ENCODE measurements at regions not wholly inside any gene's neighbourhood (a gene's known extent, or its start where the extent isn't known, plus 50 kb on each side); places are given as distances from the start of the nearest gene placed in this dataset.
A peak's percentile ranks its signal among the peaks of the same experiment; 100 is the strongest.

GRCh38 chr9:79279356-79279755, 292.4 kb upstream of the TLE4 start:
- Histone ChIP-seq H3K9ac (no peak overlapping the region), H3K27me3 (replicated peaks; ENCODE audit: insufficient read depth) (no peaks in the 10 kb centered on the region), H3F3A (ENCODE audit: insufficient read depth) (no peaks in the 10 kb centered on the region), H2AFZ (no peak overlapping the region), H3K9me2 (ENCODE audit: insufficient read depth) (no peaks in the 10 kb centered on the region), H3K4me2 (ENCODE audit: unreplicated experiment) (no peak overlapping the region), H4K20me1 (ENCODE audit: insufficient read depth) (no peaks in the 10 kb centered on the region), H3K36me3 (ENCODE audit: low read depth) (no peaks in the 10 kb centered on the region), H3K9me3 (ENCODE audit: low read depth) (no peaks in the 10 kb centered on the region), H3K4me3 (no peak overlapping the region), H3K4me1 (ENCODE audit: insufficient read depth) (no peaks in the 10 kb centered on the region), H3K27ac (no peak overlapping the region), H3K79me2 (ENCODE audit: insufficient read depth) (no peaks in the 10 kb centered on the region)
- WGBS, 2 experiments (ENCODE audit: low coverage in 1 of 2, low lambda C conversion rate in 2 of 2, missing lambda C conversion rate in 2 of 2) = 50 to 64% methylated on average over 1 of the region's 1 CpG
- TF ChIP-seq EZH2 (IDR thresholded peaks at IDR 0.05; ENCODE audit: insufficient read depth, poor library complexity, severe bottlenecking) = no peak
- TF ChIP-seq EZH2phosphoT487 (IDR thresholded peaks at IDR 0.05; ENCODE audit: insufficient read depth, low read depth) = no peak
- no peak for DNase-seq
- in situ Hi-C loops (cut with MboI) = no loop called here

- WGBS, 2 experiments (ENCODE audit: low coverage in 1 of 2, low lambda C conversion rate in 2 of 2, missing lambda C conversion rate in 2 of 2) = 64 to 69% methylated on average over 4 of the region's 4 CpGs
- Histone ChIP-seq H3K4me2 (ENCODE audit: unreplicated experiment) (no peak overlapping the region), H3K4me1 (ENCODE audit: insufficient read depth) (no peaks in the 10 kb centered on the region), H3K79me2 (ENCODE audit: insufficient read depth) (no peaks in the 10 kb centered on the region), H3K9me3 (ENCODE audit: low read depth) (no peaks in the 10 kb centered on the region), H3K27ac (no peak overlapping the region), H2AFZ (no peak overlapping the region), H3K4me3 (no peak overlapping the region), H4K20me1 (ENCODE audit: insufficient read depth) (no peaks in the 10 kb centered on the region), H3K9ac (no peak overlapping the region), H3K9me2 (ENCODE audit: insufficient read depth) (no peaks in the 10 kb centered on the region), H3K36me3 (ENCODE audit: low read depth) (no peaks in the 10 kb centered on the region), H3K27me3 (replicated peaks; ENCODE audit: insufficient read depth) (no peaks in the 10 kb centered on the region), H3F3A (ENCODE audit: insufficient read depth) (no peaks in the 10 kb centered on the region)
- in situ Hi-C loops (cut with MboI) = no loop called here
- TF ChIP-seq EZH2phosphoT487 (IDR thresholded peaks at IDR 0.05; ENCODE audit: insufficient read depth, low read depth) (no peak), EZH2 (IDR thresholded peaks at IDR 0.05; ENCODE audit: insufficient read depth, poor library complexity, severe bottlenecking) (no peak)
- DNase-seq = peak; percentile 5
These were observed 291.1 kb upstream of the TLE4 start for GRCh38 chr9:79280691-79281090.

- no peaks in the 10 kb centered on the region for H3K79me2 ChIP-seq (ENCODE audit: insufficient read depth)
These were observed 287.7 kb upstream of the TLE4 start for GRCh38 chr9:79284081-79284480.

GRCh38 chr9:79286992-79287707, 284.6 kb upstream of the TLE4 start:
- H3K4me1 ChIP-seq (ENCODE audit: insufficient read depth) = no peaks in the 10 kb centered on the region
- in situ Hi-C loops (cut with MboI) = no loop called here
- H3K9me2 ChIP-seq (ENCODE audit: insufficient read depth) = no peaks in the 10 kb centered on the region
- no peak overlapping the region for H3K4me3 ChIP-seq
- 45 to 54% methylated on average over 7 of the region's 7 CpGs for WGBS, 2 experiments (ENCODE audit: low coverage in 1 of 2, low lambda C conversion rate in 2 of 2, missing lambda C conversion rate in 2 of 2)
- no peaks in the 10 kb centered on the region for H3K36me3 ChIP-seq (ENCODE audit: low read depth)
- H3K9ac ChIP-seq = no peak overlapping the region
- no peaks in the 10 kb centered on the region for H4K20me1 ChIP-seq (ENCODE audit: insufficient read depth)
- H3K27ac ChIP-seq = no peak overlapping the region
- no peak for DNase-seq
- H3K79me2 ChIP-seq (ENCODE audit: insufficient read depth) = no peaks in the 10 kb centered on the region
- no peak overlapping the region for H3K4me2 ChIP-seq (ENCODE audit: unreplicated experiment)
- no peaks in the 10 kb centered on the region for H3K9me3 ChIP-seq (ENCODE audit: low read depth)
- H2AFZ ChIP-seq = no peak overlapping the region
- no peaks in the 10 kb centered on the region for H3F3A ChIP-seq (ENCODE audit: insufficient read depth)
- H3K27me3 ChIP-seq (replicated peaks; ENCODE audit: insufficient read depth) = no peaks in the 10 kb centered on the region
- TF ChIP-seq EZH2phosphoT487 (IDR thresholded peaks at IDR 0.05; ENCODE audit: insufficient read depth, low read depth) (no peak), EZH2 (IDR thresholded peaks at IDR 0.05; ENCODE audit: insufficient read depth, poor library complexity, severe bottlenecking) (no peak)

More at GRCh38 chr9:79284081-79284480, 287.7 kb upstream of the TLE4 start:
- no peaks in the 10 kb centered on the region for H3K9me3 ChIP-seq (ENCODE audit: low read depth)
- H3K27ac ChIP-seq = no peak overlapping the region
- no peaks in the 10 kb centered on the region for H3K4me1 ChIP-seq (ENCODE audit: insufficient read depth)
- no peak for DNase-seq
- H3K4me2 ChIP-seq (ENCODE audit: unreplicated experiment) = no peak overlapping the region
- no peak overlapping the region for H3K9ac ChIP-seq
- H4K20me1 ChIP-seq (ENCODE audit: insufficient read depth) = no peaks in the 10 kb centered on the region
- H3K4me3 ChIP-seq = no peak overlapping the region
- no peaks in the 10 kb centered on the region for H3K9me2 ChIP-seq (ENCODE audit: insufficient read depth)
- no peaks in the 10 kb centered on the region for H3K27me3 ChIP-seq (replicated peaks; ENCODE audit: insufficient read depth)
- TF ChIP-seq EZH2 (IDR thresholded peaks at IDR 0.05; ENCODE audit: insufficient read depth, poor library complexity, severe bottlenecking) (no peak), EZH2phosphoT487 (IDR thresholded peaks at IDR 0.05; ENCODE audit: insufficient read depth, low read depth) (no peak)
- no peaks in the 10 kb centered on the region for H3K36me3 ChIP-seq (ENCODE audit: low read depth)
- in situ Hi-C loops (cut with MboI) = no loop called here
- H2AFZ ChIP-seq = no peak overlapping the region
- H3F3A ChIP-seq (ENCODE audit: insufficient read depth) = no peaks in the 10 kb centered on the region

All from GM23248 (cell line).